Thoracic aorta (tissue), 2 donors: ENCODE measurements at regions not wholly inside any gene's neighbourhood (a gene's known extent, or its start where the extent isn't known, plus 50 kb on each side); places are given as distances from the start of the nearest gene placed in this dataset.
A peak's percentile ranks its signal among the peaks of the same experiment; 100 is the strongest.

Experiments
- ATAC-seq: fragments of 150-250 bp; one replicate; pipeline ENCODE4 v1.8.0; 2017; ENCODE audit warnings: low read depth; ENCODE audit not compliant: insufficient number of reproducible peaks, low FRiP score
- DNase-seq: peaks from one replicate; pipeline ENCODE4 v3.0.0-alpha.2; 2020; ENCODE audit warnings: low spot score
- H3K27ac ChIP-seq, 2 donors: fragments of 200-600 bp; sonication (generic); 1 replicate in 1 of 2; 2 replicates in 1 of 2; pipeline ENCODE4 v1.5.1; 2016; ENCODE audit warnings: mild to moderate bottlenecking in 2 of 2, moderate library complexity in 2 of 2
- H3K27me3 ChIP-seq: fragments of 200-600 bp; sonication (generic); replicated peaks from 2 replicates; pipeline ENCODE4 v1.6.0; 2016; ENCODE audit warnings: mild to moderate bottlenecking; ENCODE audit not compliant: insufficient read depth
- H3K36me3 ChIP-seq: fragments of 200-600 bp; sonication (generic); one replicate; pipeline ENCODE4 v1.5.1; 2016
- H3K4me1 ChIP-seq, 2 donors: fragments of 200-600 bp; sonication (generic); 1 replicate in 1 of 2; 2 replicates in 1 of 2; pipeline versions ENCODE4 v1.5.1 to v1.6.0; 2016; ENCODE audit warnings: low read depth in 2 of 2, mild to moderate bottlenecking in 1 of 2; ENCODE audit not compliant: control insufficient read depth in 1 of 2
- H3K4me3 ChIP-seq: fragments of 200-600 bp; sonication (generic); 2 replicates; pipeline ENCODE4 v1.5.1; 2016; ENCODE audit warnings: mild to moderate bottlenecking
- H3K9me3 ChIP-seq: fragments of 200-600 bp; sonication (generic); 2 replicates; pipeline ENCODE4 v1.5.1; 2016
- TF ChIP-seq, protein P1 (sequence below): fragments of 200-600 bp; sonication (generic); IDR thresholded peaks from one replicate; pipeline ENCODE4 v1.5.1; 2019; ENCODE audit warnings: antibody characterized with exemption

DNA sequence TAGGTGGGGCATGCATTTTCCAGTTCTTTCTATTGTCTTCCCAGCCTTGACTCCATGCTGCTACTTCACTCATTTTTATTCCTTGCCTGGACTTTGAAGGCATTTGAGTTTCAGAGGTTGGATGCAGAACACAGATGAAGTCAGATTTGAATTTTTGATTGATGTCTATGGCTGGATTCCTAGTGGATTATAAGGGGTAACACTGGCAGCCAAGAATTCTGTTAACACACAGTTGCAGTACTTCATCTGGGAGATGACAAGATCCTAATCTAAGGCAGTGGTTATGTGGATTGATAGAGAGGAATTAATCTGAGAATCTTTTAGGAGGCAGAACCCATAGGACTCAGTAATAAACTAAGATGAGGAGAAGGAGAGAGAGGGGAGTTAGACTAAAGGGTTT lies 439.0 kb upstream of the USP24 start:
- Histone ChIP-seq H3K4me1 (peaks cover 12 to 55% of the 10 kb centered on the region in 2 donors), H3K36me3 (no peaks in the 10 kb centered on the region), H3K9me3 (no peaks in the 10 kb centered on the region), H3K4me3 (no peak overlapping the region), H3K27me3 (no peaks in the 10 kb centered on the region), H3K27ac (peak overlapping the region in 1 of 2 donors; percentile 70)
- no peak for ATAC-seq
- TF ChIP-seq, protein P1, sequence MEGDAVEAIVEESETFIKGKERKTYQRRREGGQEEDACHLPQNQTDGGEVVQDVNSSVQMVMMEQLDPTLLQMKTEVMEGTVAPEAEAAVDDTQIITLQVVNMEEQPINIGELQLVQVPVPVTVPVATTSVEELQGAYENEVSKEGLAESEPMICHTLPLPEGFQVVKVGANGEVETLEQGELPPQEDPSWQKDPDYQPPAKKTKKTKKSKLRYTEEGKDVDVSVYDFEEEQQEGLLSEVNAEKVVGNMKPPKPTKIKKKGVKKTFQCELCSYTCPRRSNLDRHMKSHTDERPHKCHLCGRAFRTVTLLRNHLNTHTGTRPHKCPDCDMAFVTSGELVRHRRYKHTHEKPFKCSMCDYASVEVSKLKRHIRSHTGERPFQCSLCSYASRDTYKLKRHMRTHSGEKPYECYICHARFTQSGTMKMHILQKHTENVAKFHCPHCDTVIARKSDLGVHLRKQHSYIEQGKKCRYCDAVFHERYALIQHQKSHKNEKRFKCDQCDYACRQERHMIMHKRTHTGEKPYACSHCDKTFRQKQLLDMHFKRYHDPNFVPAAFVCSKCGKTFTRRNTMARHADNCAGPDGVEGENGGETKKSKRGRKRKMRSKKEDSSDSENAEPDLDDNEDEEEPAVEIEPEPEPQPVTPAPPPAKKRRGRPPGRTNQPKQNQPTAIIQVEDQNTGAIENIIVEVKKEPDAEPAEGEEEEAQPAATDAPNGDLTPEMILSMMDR = no peak
- no peak for DNase-seq

DNA sequence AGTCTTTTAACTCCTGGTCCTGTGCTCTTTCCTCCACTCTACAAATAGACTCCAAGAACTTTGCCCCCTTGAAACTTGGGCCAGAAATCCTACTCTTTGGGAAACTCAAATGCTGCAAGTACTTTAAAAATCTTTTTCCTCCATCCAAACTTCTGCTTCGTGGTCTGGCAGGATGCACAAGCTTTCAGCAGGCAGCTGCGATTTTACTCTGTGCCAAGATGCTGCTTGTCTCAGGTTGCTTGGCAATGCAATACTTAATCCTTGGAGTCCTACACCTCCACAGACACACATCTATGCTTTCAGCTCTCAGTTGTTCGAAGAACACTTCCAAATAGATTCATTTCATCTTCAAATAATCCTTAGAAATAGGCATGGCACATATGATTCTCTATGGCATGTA lies 435.3 kb upstream of the USP24 start:
- DNase-seq (no peak), ATAC-seq (no peak)
- Histone ChIP-seq H3K9me3 (no peaks in the 10 kb centered on the region), H3K4me3 (no peak overlapping the region), H3K36me3 (no peaks in the 10 kb centered on the region), H3K27ac (peak overlapping the region in 1 of 2 donors; percentile 38), H3K27me3 (no peaks in the 10 kb centered on the region), H3K4me1 (peaks cover 13 to 46% of the 10 kb centered on the region in 2 donors)
- TF ChIP-seq, protein P1 = no peak

DNA sequence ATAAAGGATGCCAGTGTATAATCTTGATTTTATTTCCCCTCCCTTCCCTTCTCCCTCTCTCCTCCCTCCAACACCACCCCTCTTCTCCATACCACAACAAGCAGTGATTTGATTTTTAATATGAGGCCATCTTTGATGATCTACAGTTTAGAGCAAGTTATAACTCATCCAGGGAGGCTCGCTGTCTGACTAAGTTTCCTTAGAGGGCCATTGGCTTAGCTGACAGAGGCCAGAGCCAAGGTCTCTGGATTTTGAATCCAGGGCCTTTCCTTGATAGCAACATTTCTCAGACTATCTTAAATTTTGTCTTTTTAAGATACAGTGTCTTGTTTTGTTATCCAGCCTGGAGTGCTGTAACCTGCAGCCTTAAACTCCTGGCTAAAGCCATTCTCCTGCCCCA lies 431.0 kb upstream of the USP24 start:
- no peak for ATAC-seq
- Histone ChIP-seq H3K27me3 (no peaks in the 10 kb centered on the region), H3K4me3 (no peak overlapping the region), H3K36me3 (no peaks in the 10 kb centered on the region), H3K4me1 (peaks cover 17 to 34% of the 10 kb centered on the region in 2 donors), H3K9me3 (no peaks in the 10 kb centered on the region), H3K27ac (no peak overlapping the region)
- TF ChIP-seq, protein P1 = no peak
- no peak for DNase-seq

DNA sequence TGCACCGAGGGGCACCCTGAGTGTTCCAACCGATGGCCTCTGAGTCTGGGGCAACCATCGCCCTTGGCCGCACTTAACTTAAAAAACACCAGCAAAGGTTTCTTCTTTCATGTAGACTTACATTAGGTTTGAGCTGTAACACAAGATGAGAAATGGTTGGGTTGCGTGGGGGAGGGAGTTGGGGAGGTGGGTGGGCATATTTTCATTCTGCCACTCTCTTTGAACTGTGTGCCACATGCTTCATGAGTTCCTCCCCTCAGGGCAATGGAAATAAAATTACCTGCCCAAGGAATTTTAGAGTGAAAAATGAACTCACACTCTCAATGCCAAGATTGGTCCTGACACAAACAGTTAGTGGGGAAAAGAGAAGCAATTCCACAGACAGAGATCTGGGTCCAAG lies 430.1 kb upstream of the USP24 start:
- H3K27me3 ChIP-seq = no peaks in the 10 kb centered on the region
- ATAC-seq (no peak), DNase-seq (no peak)
- H3K4me3 ChIP-seq = no peak overlapping the region
- H3K4me1 ChIP-seq = peaks cover 11 to 34% of the 10 kb centered on the region in 2 donors
- H3K27ac ChIP-seq = no peak overlapping the region
- no peaks in the 10 kb centered on the region for H3K9me3 ChIP-seq
- H3K36me3 ChIP-seq = no peaks in the 10 kb centered on the region
- TF ChIP-seq, protein P1 = no peak

DNA sequence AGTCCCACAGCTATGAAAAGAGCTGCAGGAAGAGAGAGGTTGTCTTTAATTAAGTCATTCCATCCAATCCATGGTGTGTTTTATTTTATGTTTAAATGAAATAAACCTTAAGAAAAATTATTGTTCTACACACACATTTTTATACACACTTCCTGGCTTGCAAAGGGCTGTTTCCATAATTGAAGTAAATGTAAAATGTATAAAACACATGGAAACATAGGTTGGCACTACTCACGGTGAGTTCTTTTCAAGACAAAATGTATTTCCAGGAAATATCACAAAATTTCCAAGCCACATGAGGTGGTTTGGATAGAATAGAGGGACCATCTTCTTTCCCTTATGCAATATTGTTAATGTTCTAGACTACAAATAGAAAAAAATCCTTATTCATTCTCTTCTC lies 426.8 kb upstream of the USP24 start:
- ATAC-seq (no peak), DNase-seq (no peak)
- TF ChIP-seq, protein P1 = no peak
- no peaks in the 10 kb centered on the region for H3K27me3 ChIP-seq
- H3K4me1 ChIP-seq = peaks cover 4 to 38% of the 10 kb centered on the region in 2 donors
- H3K27ac ChIP-seq = no peak overlapping the region
- H3K36me3 ChIP-seq = no peaks in the 10 kb centered on the region
- no peak overlapping the region for H3K4me3 ChIP-seq
- no peaks in the 10 kb centered on the region for H3K9me3 ChIP-seq
